ENCODE measurements at regions not wholly inside any gene's neighbourhood (a gene's known extent, or its start where the extent isn't known, plus 50 kb on each side); places are given as distances from the start of the nearest gene placed in this dataset.
"Not testable (repeated sequence)": the region's sequence is repeated elsewhere in the genome, so short reads cannot be mapped to it uniquely, and the experiment has no call there.

DNA sequence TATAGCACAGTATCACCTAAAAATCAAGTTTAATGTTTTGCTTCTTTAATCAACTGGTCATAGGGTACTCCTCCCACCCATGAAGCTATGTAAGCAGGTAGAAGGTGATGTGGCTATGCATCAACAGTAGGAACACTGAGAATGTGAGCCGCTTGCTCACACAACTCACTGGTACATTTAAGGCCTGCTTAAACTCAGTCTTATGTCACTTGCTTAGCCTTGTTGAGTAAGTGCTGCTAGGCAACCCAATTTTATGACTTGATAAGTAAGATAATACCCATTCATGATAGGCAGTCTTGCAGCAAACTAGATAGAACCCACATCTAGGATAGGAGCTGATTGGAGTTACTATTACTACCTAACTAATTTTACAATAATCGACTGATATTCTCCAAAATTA lies 70.0 kb upstream of the BMP4 start:
- WGBS, 2 experiments (ENCODE audit: insufficient coverage in 1 of 2, insufficient read length in 1 of 2) = 86% methylated on average over 2 of the region's 2 CpGs; no CpG with 5 or more reads in 1 of the 2 experiments

DNA sequence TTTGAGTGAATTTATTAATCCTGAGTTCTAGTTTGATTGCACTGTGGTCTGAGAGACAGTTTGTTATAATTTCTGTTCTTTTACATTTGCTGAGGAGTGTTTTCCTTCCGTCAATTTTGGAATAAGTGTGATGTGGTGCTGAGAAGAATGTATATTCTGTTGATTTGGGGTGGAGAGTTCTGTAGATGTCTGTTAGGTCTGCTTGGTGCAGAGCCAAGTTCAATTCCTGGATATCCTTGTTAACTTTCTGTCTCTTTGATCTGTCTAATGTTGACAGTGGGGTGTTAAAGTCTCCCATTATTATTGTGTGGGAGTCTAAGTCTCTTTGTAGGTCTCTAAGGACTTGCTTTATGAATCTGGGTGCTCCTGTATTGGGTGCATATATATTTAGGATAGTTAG lies 74.4 kb upstream of the BMP4 start:
- H3K27ac Mint-ChIP-seq; H3K36me3 ChIP-seq (ENCODE audit: control insufficient read depth, insufficient read depth, low read length); H3K27ac ChIP-seq (ENCODE audit: low read depth, low read length); H3K27me3 Mint-ChIP-seq (ENCODE audit: insufficient read depth); DNase-seq; H3K4me3 Mint-ChIP-seq; H3K4me3 ChIP-seq (ENCODE audit: low read length); H3K4me1 Mint-ChIP-seq; H3K9ac ChIP-seq (ENCODE audit: extremely low read depth, low read length, poor library complexity, severe bottlenecking); H3K36me3 Mint-ChIP-seq (ENCODE audit: low read depth); H3K4me1 ChIP-seq (ENCODE audit: control insufficient read depth, insufficient read depth, low read length); H3K27me3 ChIP-seq (ENCODE audit: control insufficient read depth, insufficient read depth, low read length, poor library complexity, severe bottlenecking): not testable (repeated sequence)
- 100% methylated on average over 1 of the region's 1 CpG; no CpG with 5 or more reads in 1 of the 2 experiments for WGBS, 2 experiments (ENCODE audit: insufficient coverage in 1 of 2, insufficient read length in 1 of 2)
- H3K9me3 Mint-ChIP-seq = peaks cover 51% of the 10 kb centered on the region
- H3K9me3 ChIP-seq (ENCODE audit: control insufficient read depth, low read length) = peaks cover 30% of the 10 kb centered on the region

More for the DNA sequence above, 70.0 kb upstream of the BMP4 start:
- Mint-ChIP-seq H3K27ac (no peak overlapping the region), H3K27me3 (ENCODE audit: insufficient read depth) (no peaks in the 10 kb centered on the region), H3K4me1 (no peaks in the 10 kb centered on the region), H3K9me3 (peaks cover 23% of the 10 kb centered on the region), H3K36me3 (ENCODE audit: low read depth) (peaks cover 3% of the 10 kb centered on the region), H3K4me3 (no peak overlapping the region)
- H3K9me3 ChIP-seq (ENCODE audit: control insufficient read depth, low read length) = peaks cover 7% of the 10 kb centered on the region
- no peak for DNase-seq
- no peak overlapping the region for H3K27ac ChIP-seq (ENCODE audit: low read depth, low read length)
- no peaks in the 10 kb centered on the region for H3K27me3 ChIP-seq (ENCODE audit: control insufficient read depth, insufficient read depth, low read length, poor library complexity, severe bottlenecking)
- no peaks in the 10 kb centered on the region for H3K36me3 ChIP-seq (ENCODE audit: control insufficient read depth, insufficient read depth, low read length)
- no peak overlapping the region for H3K4me3 ChIP-seq (ENCODE audit: low read length)
- TF ChIP-seq, protein P1, sequence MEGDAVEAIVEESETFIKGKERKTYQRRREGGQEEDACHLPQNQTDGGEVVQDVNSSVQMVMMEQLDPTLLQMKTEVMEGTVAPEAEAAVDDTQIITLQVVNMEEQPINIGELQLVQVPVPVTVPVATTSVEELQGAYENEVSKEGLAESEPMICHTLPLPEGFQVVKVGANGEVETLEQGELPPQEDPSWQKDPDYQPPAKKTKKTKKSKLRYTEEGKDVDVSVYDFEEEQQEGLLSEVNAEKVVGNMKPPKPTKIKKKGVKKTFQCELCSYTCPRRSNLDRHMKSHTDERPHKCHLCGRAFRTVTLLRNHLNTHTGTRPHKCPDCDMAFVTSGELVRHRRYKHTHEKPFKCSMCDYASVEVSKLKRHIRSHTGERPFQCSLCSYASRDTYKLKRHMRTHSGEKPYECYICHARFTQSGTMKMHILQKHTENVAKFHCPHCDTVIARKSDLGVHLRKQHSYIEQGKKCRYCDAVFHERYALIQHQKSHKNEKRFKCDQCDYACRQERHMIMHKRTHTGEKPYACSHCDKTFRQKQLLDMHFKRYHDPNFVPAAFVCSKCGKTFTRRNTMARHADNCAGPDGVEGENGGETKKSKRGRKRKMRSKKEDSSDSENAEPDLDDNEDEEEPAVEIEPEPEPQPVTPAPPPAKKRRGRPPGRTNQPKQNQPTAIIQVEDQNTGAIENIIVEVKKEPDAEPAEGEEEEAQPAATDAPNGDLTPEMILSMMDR (conservative IDR thresholded peaks at IDR 0.05) = no peak
- no peaks in the 10 kb centered on the region for H3K4me1 ChIP-seq (ENCODE audit: control insufficient read depth, insufficient read depth, low read length)
- no peak overlapping the region for H3K9ac ChIP-seq (ENCODE audit: extremely low read depth, low read length, poor library complexity, severe bottlenecking)

DNA sequence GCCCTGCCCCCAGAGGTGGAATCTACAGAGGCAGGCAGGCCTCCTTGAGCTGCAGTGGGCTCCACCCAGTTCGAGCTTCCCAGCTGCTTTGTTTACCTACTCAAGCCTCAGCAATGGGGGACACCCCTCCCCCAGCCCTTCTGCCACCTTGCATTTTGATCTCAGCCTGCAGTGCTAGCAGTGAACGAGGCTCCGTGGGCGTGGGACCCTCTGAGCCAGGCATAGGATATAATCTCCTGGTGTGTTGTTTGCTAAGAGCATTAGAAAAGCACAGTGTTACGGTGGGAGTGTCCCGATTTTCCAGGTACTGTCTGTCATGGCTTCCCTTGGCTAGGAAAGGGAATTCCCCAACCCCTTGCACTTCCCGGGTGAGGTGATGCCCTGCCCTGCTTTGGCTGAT lies 76.7 kb upstream of the BMP4 start:
- H3K36me3 ChIP-seq (ENCODE audit: control insufficient read depth, insufficient read depth, low read length); H3K4me3 Mint-ChIP-seq; H3K27ac Mint-ChIP-seq; H3K27me3 Mint-ChIP-seq (ENCODE audit: insufficient read depth); H3K4me3 ChIP-seq (ENCODE audit: low read length); H3K9ac ChIP-seq (ENCODE audit: extremely low read depth, low read length, poor library complexity, severe bottlenecking); H3K4me1 Mint-ChIP-seq; H3K27me3 ChIP-seq (ENCODE audit: control insufficient read depth, insufficient read depth, low read length, poor library complexity, severe bottlenecking); H3K27ac ChIP-seq (ENCODE audit: low read depth, low read length); DNase-seq; H3K36me3 Mint-ChIP-seq (ENCODE audit: low read depth); H3K4me1 ChIP-seq (ENCODE audit: control insufficient read depth, insufficient read depth, low read length): not testable (repeated sequence)
- peaks cover 30% of the 10 kb centered on the region for H3K9me3 ChIP-seq (ENCODE audit: control insufficient read depth, low read length)
- H3K9me3 Mint-ChIP-seq = peaks cover 51% of the 10 kb centered on the region
- WGBS, 2 experiments (ENCODE audit: insufficient coverage in 1 of 2, insufficient read length in 1 of 2) = 92 to 98% methylated on average over 5 to 7 of the region's 7 CpGs

DNA sequence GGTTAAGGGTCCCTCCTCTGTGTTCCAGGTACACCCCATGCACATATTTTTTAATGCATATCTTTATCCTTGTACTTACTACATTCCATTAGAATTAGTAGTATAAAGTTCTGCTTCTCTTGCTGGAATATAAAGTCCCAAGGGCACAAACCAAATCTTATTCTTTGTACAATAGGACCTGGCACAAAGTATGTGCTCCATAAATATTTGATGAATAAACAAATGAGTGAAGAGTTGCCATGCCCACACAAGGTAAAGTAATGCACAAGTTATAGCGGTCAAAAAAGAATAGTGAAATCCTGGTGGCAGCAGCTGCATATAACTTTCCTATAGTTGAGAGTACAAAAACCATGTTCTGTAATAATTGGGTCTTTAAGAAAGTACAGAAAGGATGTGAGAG lies 82.1 kb upstream of the BMP4 start:
- Histone ChIP-seq H3K27me3 (ENCODE audit: control insufficient read depth, insufficient read depth, low read length, poor library complexity, severe bottlenecking) (no peaks in the 10 kb centered on the region), H3K4me3 (ENCODE audit: low read length) (no peak overlapping the region), H3K9ac (ENCODE audit: extremely low read depth, low read length, poor library complexity, severe bottlenecking) (no peak overlapping the region), H3K9me3 (ENCODE audit: control insufficient read depth, low read length) (peaks cover 23% of the 10 kb centered on the region), H3K27ac (ENCODE audit: low read depth, low read length) (no peak overlapping the region), H3K36me3 (ENCODE audit: control insufficient read depth, insufficient read depth, low read length) (no peaks in the 10 kb centered on the region), H3K4me1 (ENCODE audit: control insufficient read depth, insufficient read depth, low read length) (no peaks in the 10 kb centered on the region)
- no peaks in the 10 kb centered on the region for H3K36me3 Mint-ChIP-seq (ENCODE audit: low read depth)
- H3K27me3 Mint-ChIP-seq (ENCODE audit: insufficient read depth) = no peaks in the 10 kb centered on the region
- WGBS, 2 experiments (ENCODE audit: insufficient coverage in 1 of 2, insufficient read length in 1 of 2) = 86 to 96% methylated on average over 1 of the region's 1 CpG
- DNase-seq = no peak
- peaks cover 23% of the 10 kb centered on the region for H3K9me3 Mint-ChIP-seq
- TF ChIP-seq, protein P1 (conservative IDR thresholded peaks at IDR 0.05) = no peak
- no peak overlapping the region for H3K4me3 Mint-ChIP-seq
- H3K4me1 Mint-ChIP-seq = no peaks in the 10 kb centered on the region
- no peak overlapping the region for H3K27ac Mint-ChIP-seq

Data from endodermal cell (in vitro differentiated cells).